Fibroblast of villous mesenchyme (primary cell): ENCODE measurements at regions not wholly inside any gene's neighbourhood (a gene's known extent, or its start where the extent isn't known, plus 50 kb on each side); places are given as distances from the start of the nearest gene placed in this dataset.
"Not testable (repeated sequence)": the region's sequence is repeated elsewhere in the genome, so short reads cannot be mapped to it uniquely, and the experiment has no call there.

Experiments used
- DNase-seq: peaks from one replicate; pipeline ENCODE4 v3.0.0-alpha.2; 2010; ENCODE audit warnings: low read depth
- H3K4me3 ChIP-seq: 2 replicates; pipeline ENCODE4 v1.5.1; 2011; ENCODE audit warnings: low read depth, mild to moderate bottlenecking, low read length
- CTCF ChIP-seq: IDR thresholded peaks from 2 replicates; pipeline ENCODE4 v1.5.1; 2012; ENCODE audit warnings: low read depth, mild to moderate bottlenecking, low read length; ENCODE audit not compliant: insufficient read depth

GRCh38 chr5:112534611-112535255 is 115.7 kb upstream of the EPB41L4A start:
- no peak for TF ChIP-seq CTCF

GRCh38 chr5:112535356-112535755 is 116.3 kb upstream of the EPB41L4A start:
- no peak for TF ChIP-seq CTCF
- DNase-seq: no peak
- no peak overlapping the region for H3K4me3 ChIP-seq

More at GRCh38 chr5:112534611-112535255, 115.7 kb upstream of the EPB41L4A start:
- DNase-seq: no peak
- H3K4me3 ChIP-seq: no peak overlapping the region

DNA sequence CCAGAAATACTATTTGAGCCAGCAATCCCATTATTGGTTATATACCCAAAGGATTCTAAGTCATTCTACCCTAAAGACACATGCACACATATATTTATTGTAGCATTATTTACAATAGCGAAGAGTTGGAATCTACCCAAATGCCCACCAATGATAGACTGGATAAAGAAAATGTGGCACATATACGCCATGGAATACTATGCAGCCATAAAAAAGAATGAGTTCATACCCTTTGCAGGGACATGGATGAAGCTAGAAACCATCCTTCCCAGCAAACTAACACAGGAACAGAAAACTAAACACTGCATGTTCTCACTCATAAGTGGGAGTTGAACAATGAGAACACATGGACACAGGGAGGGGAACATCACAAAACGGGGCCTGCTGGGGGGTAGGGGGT is 125.5 kb upstream of the EPB41L4A start:
- H3K4me3 ChIP-seq, DNase-seq: not testable (repeated sequence)

- no peak overlapping the region for H3K4me3 ChIP-seq
- TF ChIP-seq CTCF: no peak
- no peak for DNase-seq
These were observed 128.0 kb upstream of the EPB41L4A start for GRCh38 chr5:112546946-112547592.

DNA sequence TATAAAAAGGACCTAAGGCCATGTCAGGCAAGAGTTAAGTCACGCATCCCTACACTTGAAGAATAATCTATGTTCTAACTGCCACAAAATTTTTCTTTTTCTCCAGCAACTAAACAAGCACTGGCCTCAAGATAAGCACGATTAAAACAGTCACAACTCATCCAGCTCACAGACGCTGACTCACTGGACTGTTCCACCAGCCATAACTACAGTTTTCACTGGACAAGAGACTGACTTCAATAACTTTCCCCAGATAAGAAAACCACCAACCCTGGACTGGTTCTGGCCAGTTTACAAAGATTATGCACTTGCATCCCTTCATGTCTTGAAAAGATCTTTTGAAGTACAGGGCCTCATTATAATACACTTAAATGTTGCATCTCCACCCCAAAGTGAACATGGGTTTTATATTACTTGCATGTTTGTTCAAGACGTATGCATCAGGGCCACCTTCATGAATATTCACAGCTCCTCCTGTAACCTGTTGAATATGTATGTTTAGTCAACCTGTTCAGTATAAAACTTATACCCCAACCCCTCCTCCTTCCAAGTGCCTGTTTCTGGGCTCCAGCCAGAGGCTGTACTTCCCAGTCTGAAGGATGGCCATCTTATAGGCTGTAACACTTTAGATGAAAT is 129.3 kb upstream of the EPB41L4A start:
- H3K4me3 ChIP-seq: no peak overlapping the region
- TF ChIP-seq CTCF: no peak
- peak; percentile 90 for DNase-seq

GRCh38 chr5:112549127-112549526 is 130.1 kb upstream of the EPB41L4A start:
- DNase-seq: no peak
- no peak for TF ChIP-seq CTCF
- H3K4me3 ChIP-seq: no peak overlapping the region

DNA sequence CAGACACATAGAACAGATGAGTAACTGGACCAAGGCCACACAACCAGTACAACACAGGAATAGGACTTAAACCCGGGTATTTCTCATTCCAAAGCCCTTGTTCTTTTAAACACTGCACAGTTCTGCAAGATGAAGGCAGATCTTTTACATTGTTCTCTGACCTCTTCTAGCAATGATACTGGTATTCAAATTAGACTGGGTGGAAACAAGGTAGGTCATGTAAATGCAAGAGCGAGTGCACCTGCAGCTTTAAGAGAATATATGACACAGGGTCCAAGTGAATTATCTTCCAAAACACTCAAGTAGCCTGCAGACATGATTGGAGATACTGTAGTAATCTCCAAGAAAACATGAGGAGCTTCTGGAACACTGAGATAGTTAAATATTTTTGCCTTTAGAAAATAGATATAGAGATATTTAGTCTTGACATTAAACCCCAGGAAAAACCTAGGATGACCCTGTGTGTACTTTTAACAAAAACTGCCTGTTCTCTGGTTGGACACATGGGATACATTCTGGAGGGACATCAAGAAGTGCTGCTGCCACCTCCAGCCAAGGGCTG is 130.6 kb upstream of the EPB41L4A start:
- DNase-seq: no peak
- TF ChIP-seq CTCF: no peak
- H3K4me3 ChIP-seq: no peak overlapping the region
